B cell (primary cell): ENCODE measurements at regions not wholly inside any gene's neighbourhood (a gene's known extent, or its start where the extent isn't known, plus 50 kb on each side); places are given as distances from the start of the nearest gene placed in this dataset.

Source experiments
- EZH2 ChIP-seq: IDR thresholded peaks from 2 replicates; pipeline ENCODE4 v1.6.1; 2012; ENCODE audit warnings: borderline replicate concordance, low read depth, mild to moderate bottlenecking, moderate library complexity, low read length; ENCODE audit not compliant: insufficient read depth, poor library complexity, severe bottlenecking
- TF ChIP-seq, protein P1 (sequence below): fragments of 200-600 bp; IDR thresholded peaks from one replicate; pipeline ENCODE4 v1.8.0; 2022; ENCODE audit warnings: antibody characterized with exemption, mild to moderate bottlenecking

DNA sequence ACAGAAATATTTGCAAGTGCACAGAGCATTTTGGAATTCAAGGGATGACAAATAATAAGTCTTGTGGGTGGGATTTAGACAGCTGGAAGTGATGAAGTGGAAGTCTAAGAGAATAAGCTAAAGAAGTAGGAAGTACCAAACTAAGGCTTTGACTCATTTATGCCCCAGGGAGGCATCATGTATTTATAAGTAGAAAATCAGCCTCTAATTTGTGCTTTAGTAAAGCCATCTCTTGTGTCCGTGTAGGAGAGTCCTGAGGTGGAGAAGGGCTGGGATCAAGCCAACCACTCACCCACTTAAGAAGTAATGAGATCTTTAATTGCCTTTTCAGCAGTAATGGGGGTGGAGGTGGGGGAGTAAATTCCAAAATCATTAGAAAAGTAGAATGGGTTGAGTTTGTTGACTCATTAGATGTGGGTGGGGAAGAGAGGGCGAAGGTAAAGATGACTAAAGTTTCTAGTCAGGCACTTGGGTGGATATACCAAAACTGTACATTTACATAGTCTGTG lies 356.7 kb downstream of the STIM2 start:
- TF ChIP-seq, protein P1, sequence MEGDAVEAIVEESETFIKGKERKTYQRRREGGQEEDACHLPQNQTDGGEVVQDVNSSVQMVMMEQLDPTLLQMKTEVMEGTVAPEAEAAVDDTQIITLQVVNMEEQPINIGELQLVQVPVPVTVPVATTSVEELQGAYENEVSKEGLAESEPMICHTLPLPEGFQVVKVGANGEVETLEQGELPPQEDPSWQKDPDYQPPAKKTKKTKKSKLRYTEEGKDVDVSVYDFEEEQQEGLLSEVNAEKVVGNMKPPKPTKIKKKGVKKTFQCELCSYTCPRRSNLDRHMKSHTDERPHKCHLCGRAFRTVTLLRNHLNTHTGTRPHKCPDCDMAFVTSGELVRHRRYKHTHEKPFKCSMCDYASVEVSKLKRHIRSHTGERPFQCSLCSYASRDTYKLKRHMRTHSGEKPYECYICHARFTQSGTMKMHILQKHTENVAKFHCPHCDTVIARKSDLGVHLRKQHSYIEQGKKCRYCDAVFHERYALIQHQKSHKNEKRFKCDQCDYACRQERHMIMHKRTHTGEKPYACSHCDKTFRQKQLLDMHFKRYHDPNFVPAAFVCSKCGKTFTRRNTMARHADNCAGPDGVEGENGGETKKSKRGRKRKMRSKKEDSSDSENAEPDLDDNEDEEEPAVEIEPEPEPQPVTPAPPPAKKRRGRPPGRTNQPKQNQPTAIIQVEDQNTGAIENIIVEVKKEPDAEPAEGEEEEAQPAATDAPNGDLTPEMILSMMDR, result no peak
- TF ChIP-seq EZH2, result no peak
